Retinal pigment epithelial cell (primary cell): ENCODE measurements at regions not wholly inside any gene's neighbourhood (a gene's known extent, or its start where the extent isn't known, plus 50 kb on each side); places are given as distances from the start of the nearest gene placed in this dataset.

Source experiments
- DNase-seq: peaks from one replicate; pipeline ENCODE4 v3.0.0-alpha.2; 2010; ENCODE audit warnings: low read depth
- H3K4me3 ChIP-seq: 2 replicates; pipeline ENCODE4 v1.5.1; 2011; ENCODE audit warnings: mild to moderate bottlenecking, low read length, control low read depth, moderate library complexity
- TF ChIP-seq, protein P1 (sequence below): conservative IDR thresholded peaks from 2 replicates; pipeline ENCODE4 v1.5.1; 2011; ENCODE audit warnings: low read depth, low read length, control low read depth, inconsistent platforms

DNA sequence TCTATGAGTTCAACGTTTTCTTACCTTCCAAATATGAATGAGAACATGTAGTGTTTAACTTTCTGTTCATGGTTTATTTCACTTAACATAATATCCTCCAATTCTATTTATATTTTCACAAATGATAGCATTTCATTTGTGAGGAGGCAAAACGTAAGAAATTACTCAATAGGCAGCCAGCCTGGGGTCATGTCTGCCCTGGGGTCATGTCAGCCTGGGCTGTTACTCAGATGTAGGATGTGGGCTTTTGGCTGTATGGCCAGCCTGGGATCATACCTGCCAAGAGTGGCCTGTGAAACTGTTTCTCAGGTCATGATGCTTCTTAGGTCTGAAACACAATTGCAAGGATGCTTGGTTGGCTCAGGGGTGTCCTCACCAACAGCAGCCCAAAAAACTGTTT is 187.0 kb downstream of the FBXO8 start:
- TF ChIP-seq, protein P1, sequence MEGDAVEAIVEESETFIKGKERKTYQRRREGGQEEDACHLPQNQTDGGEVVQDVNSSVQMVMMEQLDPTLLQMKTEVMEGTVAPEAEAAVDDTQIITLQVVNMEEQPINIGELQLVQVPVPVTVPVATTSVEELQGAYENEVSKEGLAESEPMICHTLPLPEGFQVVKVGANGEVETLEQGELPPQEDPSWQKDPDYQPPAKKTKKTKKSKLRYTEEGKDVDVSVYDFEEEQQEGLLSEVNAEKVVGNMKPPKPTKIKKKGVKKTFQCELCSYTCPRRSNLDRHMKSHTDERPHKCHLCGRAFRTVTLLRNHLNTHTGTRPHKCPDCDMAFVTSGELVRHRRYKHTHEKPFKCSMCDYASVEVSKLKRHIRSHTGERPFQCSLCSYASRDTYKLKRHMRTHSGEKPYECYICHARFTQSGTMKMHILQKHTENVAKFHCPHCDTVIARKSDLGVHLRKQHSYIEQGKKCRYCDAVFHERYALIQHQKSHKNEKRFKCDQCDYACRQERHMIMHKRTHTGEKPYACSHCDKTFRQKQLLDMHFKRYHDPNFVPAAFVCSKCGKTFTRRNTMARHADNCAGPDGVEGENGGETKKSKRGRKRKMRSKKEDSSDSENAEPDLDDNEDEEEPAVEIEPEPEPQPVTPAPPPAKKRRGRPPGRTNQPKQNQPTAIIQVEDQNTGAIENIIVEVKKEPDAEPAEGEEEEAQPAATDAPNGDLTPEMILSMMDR, result no peak
- no peak overlapping the region for H3K4me3 ChIP-seq
- DNase-seq, result no peak

DNA sequence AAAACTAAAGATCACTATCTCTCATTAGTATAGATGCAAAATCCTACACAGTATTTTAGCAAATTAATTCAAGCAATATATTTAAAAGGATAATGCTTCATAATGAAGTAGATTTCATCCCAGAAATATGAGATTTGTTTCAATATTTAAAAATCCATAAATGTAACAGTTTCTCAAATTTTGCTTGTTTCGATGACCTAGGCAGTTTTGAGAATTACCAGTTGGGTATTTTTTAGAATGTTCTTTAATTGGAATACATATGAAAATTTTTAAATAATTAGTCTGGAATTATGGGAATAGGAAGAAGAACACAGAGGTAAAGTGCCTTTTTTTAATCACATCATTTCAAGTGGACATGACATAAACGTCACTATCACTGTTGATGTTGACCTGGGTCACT is 192.3 kb downstream of the FBXO8 start:
- DNase-seq, result no peak
- TF ChIP-seq, protein P1, result no peak
- no peak overlapping the region for H3K4me3 ChIP-seq

DNA sequence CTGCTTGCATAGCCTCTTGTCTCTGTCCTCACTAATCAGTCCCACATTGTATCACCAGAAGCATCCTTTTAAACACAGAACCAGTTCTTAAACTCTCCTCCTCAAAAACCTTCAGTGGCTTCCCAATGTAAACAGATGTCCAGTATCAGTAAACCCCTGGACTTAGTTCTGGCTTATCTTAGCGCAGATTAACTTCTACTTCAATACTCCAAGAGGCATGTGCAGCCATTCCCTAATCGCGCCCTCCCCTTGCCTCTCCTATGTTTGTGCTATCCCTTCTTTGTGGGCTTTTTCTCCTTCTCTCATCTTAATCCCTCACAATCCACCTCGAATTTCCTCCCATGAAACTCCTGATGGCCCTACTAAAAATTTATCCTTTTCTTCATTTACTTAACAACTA is 193.8 kb downstream of the FBXO8 start:
- DNase-seq, result no peak
- TF ChIP-seq, protein P1, result no peak
- H3K4me3 ChIP-seq, result no peak overlapping the region

DNA sequence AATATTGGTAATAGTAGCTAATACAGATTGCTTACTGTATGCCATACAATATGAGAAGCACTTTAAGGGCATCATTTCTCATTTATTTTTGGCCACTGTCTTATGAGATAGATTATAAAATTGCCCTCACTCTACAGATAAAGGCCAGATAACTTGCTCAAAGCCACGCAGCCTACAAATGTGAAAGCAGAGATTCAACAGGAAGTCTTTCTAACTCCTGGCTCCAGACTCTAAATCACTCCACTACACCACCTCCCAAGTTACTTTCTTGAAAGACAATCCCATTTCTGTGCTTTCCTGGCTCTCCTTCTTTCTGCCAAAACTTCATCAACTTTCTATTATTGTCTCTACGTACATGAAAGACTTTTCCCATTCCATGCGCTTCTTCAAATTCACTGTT is 194.7 kb downstream of the FBXO8 start:
- TF ChIP-seq, protein P1, result no peak
- DNase-seq, result no peak
- no peak overlapping the region for H3K4me3 ChIP-seq

DNA sequence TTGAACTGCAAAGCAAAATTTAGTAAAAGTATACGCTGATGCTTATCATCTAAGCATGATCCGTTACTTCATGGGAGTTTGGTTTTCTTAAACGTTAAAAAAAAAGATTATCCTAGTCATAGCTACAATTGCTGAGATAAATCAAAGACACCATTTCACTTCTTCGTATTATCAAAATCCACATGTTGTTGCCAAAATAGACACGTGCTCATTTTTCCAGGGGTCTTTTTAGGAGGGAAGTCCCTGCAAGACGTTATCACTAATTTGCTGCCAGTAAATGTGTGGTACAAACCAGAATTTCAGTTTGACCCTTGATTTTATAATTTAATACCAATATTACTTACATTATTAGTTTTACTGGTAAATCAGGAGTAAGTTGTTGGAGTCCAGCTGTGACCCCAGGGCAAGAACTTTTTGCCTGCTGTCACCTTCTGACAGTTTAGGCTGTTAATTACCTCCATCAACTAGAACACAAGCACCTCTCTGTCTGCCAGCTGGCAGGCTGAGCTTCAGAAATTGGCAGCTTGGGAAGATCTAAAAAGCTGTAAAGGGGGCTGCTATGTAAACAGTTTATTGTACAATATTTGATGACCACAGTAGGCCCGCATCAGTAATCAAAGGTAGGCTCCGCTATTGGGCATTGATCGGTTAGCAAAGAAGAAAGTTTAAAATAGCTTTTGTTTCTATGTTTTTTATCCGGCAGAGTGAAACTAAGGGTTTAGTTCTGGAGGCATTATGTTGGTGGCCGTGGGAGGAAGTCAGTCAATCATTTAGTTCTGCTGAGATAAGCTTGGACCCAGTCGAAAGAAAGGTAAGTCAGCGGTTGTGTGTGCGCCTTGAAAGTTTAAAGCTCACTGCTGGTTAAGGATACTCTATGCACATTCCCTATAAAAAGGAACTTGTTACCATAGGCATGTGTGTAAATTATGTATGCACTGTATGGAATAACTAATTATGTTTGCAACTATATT is 196.4 kb downstream of the FBXO8 start:
- H3K4me3 ChIP-seq, result no peak overlapping the region
- TF ChIP-seq, protein P1, result no peak
- no peak for DNase-seq

DNA sequence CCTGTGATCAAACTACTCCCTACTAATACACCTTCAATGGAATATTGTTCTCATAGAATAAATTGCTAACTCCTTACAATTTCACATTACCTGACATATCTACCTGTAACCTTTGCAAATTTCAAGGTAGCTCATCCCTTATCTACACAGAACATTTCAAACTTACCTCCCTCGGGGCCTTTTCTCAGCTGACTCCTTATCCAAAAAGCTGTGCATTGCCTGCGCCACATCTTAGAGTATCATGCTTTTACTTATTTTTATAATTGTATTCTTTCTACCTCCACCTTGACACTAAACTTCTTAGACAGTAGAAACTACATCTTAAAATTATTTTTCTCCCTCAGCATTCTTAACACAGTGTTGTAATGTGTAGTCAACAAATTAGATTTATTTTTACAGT is 198.5 kb downstream of the FBXO8 start:
- no peak for DNase-seq
- H3K4me3 ChIP-seq, result no peak overlapping the region
- TF ChIP-seq, protein P1, result no peak

DNA sequence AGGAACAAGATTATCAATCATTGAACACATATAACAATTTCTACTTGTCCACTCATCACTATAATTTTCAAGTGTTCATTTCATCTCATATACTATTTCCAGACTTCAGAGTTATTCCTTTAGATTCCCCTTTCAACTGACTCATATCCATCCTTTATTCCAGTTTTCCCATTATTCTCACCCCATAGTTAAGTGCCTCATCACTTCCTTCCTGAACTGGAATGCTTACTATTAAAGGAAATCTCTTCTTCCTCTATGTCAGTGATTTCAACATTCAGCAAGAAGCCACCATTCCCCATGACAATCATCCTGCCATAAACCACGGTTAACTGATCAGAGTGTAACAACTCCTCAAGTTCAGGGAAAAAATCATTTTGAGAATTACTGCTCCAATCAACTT is 198.9 kb downstream of the FBXO8 start:
- TF ChIP-seq, protein P1, result no peak
- DNase-seq, result no peak
- H3K4me3 ChIP-seq, result no peak overlapping the region
